Nephron progenitor cell (in vitro differentiated cells): ENCODE measurements at regions not wholly inside any gene's neighbourhood (a gene's known extent, or its start where the extent isn't known, plus 50 kb on each side); places are given as distances from the start of the nearest gene placed in this dataset.

Source experiments
- DNase-seq: peaks from one replicate; pipeline ENCODE4 v3.0.0; 2021
- H3K27ac Mint-ChIP-seq: 2 replicates; pipeline ENCODE4 v1.8.0; 2021; ENCODE audit warnings: mild to moderate bottlenecking, moderate library complexity, mixed read lengths
- H3K27me3 Mint-ChIP-seq: 2 replicates; pipeline ENCODE4 v1.8.0; 2021; ENCODE audit warnings: mild to moderate bottlenecking, low read depth, mixed read lengths; ENCODE audit not compliant: poor library complexity
- H3K36me3 Mint-ChIP-seq: 2 replicates; pipeline ENCODE4 v1.8.0; 2021; ENCODE audit warnings: low read depth, mixed read lengths
- H3K4me1 Mint-ChIP-seq: 2 replicates; pipeline ENCODE4 v1.8.0; 2021; ENCODE audit warnings: mixed read lengths
- H3K4me3 Mint-ChIP-seq: 2 replicates; pipeline ENCODE4 v1.8.0; 2021; ENCODE audit warnings: mild to moderate bottlenecking, moderate library complexity, mixed read lengths
- H3K9me3 Mint-ChIP-seq: 2 replicates; pipeline ENCODE4 v1.8.0; 2021; ENCODE audit warnings: mild to moderate bottlenecking, moderate library complexity, mixed read lengths
- CTCF ChIP-seq: fragments of 200-600 bp; sonication (generic); IDR thresholded peaks from 2 replicates; pipeline ENCODE4 v1.5.0; 2021; ENCODE audit warnings: antibody characterized with exemption

GRCh38 chr15:94655249-94655880 lies 424.0 kb downstream of the MCTP2 start:
- Mint-ChIP-seq H3K27me3 (peaks cover 10% of the 10 kb centered on the region), H3K27ac (no peak overlapping the region), H3K9me3 (no peaks in the 10 kb centered on the region), H3K36me3 (no peaks in the 10 kb centered on the region), H3K4me3 (no peak overlapping the region), H3K4me1 (peaks cover 6% of the 10 kb centered on the region)
- no peak for TF ChIP-seq CTCF
- no peak for DNase-seq

DNA sequence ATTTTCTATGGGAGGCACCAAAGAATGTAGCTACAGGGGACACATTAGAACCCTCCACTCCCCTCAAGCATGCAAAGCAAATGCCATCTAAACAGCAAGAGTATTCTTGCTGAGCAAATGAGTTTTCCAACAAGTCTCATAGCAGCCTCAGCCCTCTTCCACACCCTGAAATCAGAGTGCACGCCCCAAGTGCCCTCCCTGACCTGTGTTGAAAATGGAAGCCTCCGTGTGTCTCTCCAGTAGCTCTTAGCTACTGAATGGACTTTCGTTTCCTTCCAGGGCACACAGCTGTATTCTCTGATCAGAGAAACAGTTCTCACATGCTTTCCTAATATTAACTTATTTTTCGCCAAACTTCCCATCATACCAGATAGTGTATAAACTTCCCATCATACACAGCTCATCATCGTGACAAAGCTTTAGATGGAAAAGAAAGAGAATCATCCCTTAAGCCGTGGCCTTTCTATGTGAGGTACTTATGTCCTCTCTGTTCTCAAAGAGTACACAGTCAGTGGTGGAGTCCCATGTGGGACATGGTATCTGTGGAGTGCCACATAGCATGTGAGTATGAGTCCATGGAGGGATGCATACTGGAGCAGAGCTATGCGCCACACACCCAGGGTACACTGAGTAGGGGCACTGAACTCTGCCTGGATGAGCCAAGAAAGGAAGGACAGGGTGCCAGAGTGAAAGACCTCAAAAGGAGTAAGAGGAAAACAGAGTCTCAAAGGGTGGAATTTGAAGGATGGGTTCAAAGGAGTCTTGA lies 434.5 kb downstream of the MCTP2 start:
- H3K27me3 Mint-ChIP-seq: peaks cover 12% of the 10 kb centered on the region
- no peak overlapping the region for H3K4me3 Mint-ChIP-seq
- no peak overlapping the region for H3K27ac Mint-ChIP-seq
- DNase-seq: no peak
- no peak for TF ChIP-seq CTCF
- no peaks in the 10 kb centered on the region for H3K36me3 Mint-ChIP-seq
- H3K9me3 Mint-ChIP-seq: peaks cover 9% of the 10 kb centered on the region
- H3K4me1 Mint-ChIP-seq: peaks cover 25% of the 10 kb centered on the region

DNA sequence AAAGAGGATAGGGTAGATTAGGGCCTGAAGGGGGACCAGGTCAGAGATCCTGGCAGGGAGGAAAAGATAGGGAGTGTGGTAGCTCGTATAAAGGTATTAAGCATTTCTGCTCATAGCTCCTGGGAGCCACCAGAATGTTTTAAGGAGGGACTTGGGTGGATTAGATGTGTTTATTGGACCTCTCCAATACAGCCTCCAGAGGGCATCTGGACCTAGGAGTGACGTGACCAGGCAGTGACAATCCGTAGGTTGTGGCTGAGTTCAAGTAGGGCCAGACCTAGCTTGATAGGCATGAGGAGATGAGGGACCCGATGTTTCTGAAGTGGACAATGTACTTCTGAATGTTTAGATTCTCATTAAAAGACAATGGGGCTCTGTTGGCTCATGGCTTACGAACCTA lies 435.2 kb downstream of the MCTP2 start:
- H3K27ac Mint-ChIP-seq: no peak overlapping the region
- no peaks in the 10 kb centered on the region for H3K36me3 Mint-ChIP-seq
- H3K4me1 Mint-ChIP-seq: peaks cover 32% of the 10 kb centered on the region
- H3K4me3 Mint-ChIP-seq: no peak overlapping the region
- H3K27me3 Mint-ChIP-seq: peaks cover 7% of the 10 kb centered on the region
- TF ChIP-seq CTCF: no peak
- no peak for DNase-seq
- peaks cover 9% of the 10 kb centered on the region for H3K9me3 Mint-ChIP-seq

GRCh38 chr15:94667109-94667508 lies 435.7 kb downstream of the MCTP2 start:
- no peak for DNase-seq
- Mint-ChIP-seq H3K4me3 (no peak overlapping the region), H3K27me3 (peaks cover 7% of the 10 kb centered on the region), H3K9me3 (peaks cover 9% of the 10 kb centered on the region), H3K27ac (no peak overlapping the region), H3K4me1 (peaks cover 37% of the 10 kb centered on the region), H3K36me3 (no peaks in the 10 kb centered on the region)
- no peak for TF ChIP-seq CTCF

DNA sequence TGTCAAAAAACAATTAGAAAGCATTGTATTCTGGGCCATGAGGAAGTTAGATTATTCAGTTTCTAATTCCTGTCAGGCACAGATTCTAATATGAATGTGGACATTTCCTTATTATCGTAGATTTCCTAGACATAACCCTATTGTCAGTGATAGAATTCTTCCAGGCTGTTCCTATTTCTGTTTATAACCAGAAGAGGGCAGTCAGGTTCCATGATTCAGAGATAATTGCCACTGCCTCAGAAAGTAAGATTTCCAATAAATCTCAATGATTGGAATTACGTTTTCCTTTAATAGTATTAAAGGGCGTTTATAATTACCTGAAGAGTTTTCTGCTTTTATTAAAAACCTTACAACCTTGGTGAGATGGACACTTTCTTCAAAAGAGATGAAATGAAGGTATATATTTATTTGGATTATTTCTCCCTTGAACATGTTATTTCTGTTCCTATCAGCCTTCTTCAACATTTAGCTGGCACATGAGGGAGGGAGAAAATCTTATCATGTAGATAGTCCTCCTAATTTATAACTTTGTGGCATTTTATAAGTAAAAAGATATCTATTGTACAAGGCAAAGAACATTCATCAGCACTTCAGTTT lies 439.2 kb downstream of the MCTP2 start:
- peaks cover 18% of the 10 kb centered on the region for H3K27me3 Mint-ChIP-seq
- H3K9me3 Mint-ChIP-seq: no peaks in the 10 kb centered on the region
- no peaks in the 10 kb centered on the region for H3K36me3 Mint-ChIP-seq
- H3K4me3 Mint-ChIP-seq: no peak overlapping the region
- TF ChIP-seq CTCF: peak; percentile 78
- no peak for DNase-seq
- H3K4me1 Mint-ChIP-seq: peaks cover 55% of the 10 kb centered on the region
- H3K27ac Mint-ChIP-seq: no peak overlapping the region
